Neural progenitor cell (in vitro differentiated cells): ENCODE measurements at regions not wholly inside any gene's neighbourhood (a gene's known extent, or its start where the extent isn't known, plus 50 kb on each side); places are given as distances from the start of the nearest gene placed in this dataset.
A peak's percentile ranks its signal among the peaks of the same experiment; 100 is the strongest.

Experiments
- DNase-seq: peaks from one replicate; pipeline ENCODE4 v3.0.0-alpha.2; 2016; ENCODE audit warnings: low spot score
- H2AFZ ChIP-seq: fragments of 200-600 bp; sonication (generic); replicated peaks from 2 replicates; pipeline ENCODE4 v1.6.1; 2016; ENCODE audit warnings: antibody characterized with exemption
- H3F3A ChIP-seq: fragments of 200-600 bp; sonication (generic); 2 replicates; pipeline ENCODE4 v1.6.1; 2016; ENCODE audit warnings: antibody characterized with exemption, low read depth
- H3K27ac ChIP-seq: fragments of 200-600 bp; sonication (generic); 2 replicates; pipeline ENCODE4 v1.5.1; 2016; ENCODE audit warnings: mild to moderate bottlenecking
- H3K27me3 ChIP-seq: fragments of 200-600 bp; sonication (generic); 2 replicates; pipeline ENCODE4 v1.6.1; 2016; ENCODE audit warnings: mild to moderate bottlenecking, moderate library complexity
- H3K36me3 ChIP-seq: fragments of 200-600 bp; sonication (generic); 2 replicates; pipeline ENCODE4 v1.5.1; 2016
- H3K4me1 ChIP-seq: fragments of 200-600 bp; sonication (generic); 2 replicates; pipeline ENCODE4 v1.6.1; 2016; ENCODE audit warnings: mixed run types
- H3K4me2 ChIP-seq: fragments of 200-600 bp; sonication (generic); 2 replicates; pipeline ENCODE4 v1.6.1; 2016
- H3K4me3 ChIP-seq: fragments of 200-600 bp; sonication (generic); 2 replicates; pipeline ENCODE4 v1.5.1; 2016
- H3K79me2 ChIP-seq: fragments of 200-600 bp; sonication (generic); 2 replicates; pipeline ENCODE4 v1.6.1; 2016; ENCODE audit warnings: low read depth
- H3K9ac ChIP-seq: fragments of 200-600 bp; sonication (generic); 2 replicates; pipeline ENCODE4 v1.6.1; 2016
- H3K9me3 ChIP-seq: fragments of 200-600 bp; sonication (generic); 2 replicates; pipeline ENCODE4 v1.5.1; 2016; ENCODE audit warnings: low read depth
- H4K20me1 ChIP-seq: fragments of 200-600 bp; sonication (generic); 2 replicates; pipeline ENCODE4 v1.6.1; 2016; ENCODE audit warnings: low read depth
- H3K27ac Mint-ChIP-seq: 3 replicates; pipeline ENCODE4 v1.8.0; 2021; ENCODE audit warnings: mixed read lengths
- H3K27me3 Mint-ChIP-seq: 2 replicates; pipeline ENCODE4 v1.8.0; 2022; ENCODE audit warnings: low read depth, mild to moderate bottlenecking, inconsistent platforms, moderate library complexity, mixed read lengths; ENCODE audit not compliant: insufficient read depth
- H3K36me3 Mint-ChIP-seq: 3 replicates; pipeline ENCODE4 v1.8.0; 2021; ENCODE audit warnings: mixed read lengths
- H3K4me1 Mint-ChIP-seq: 3 replicates; pipeline ENCODE4 v1.8.0; 2021; ENCODE audit warnings: mixed read lengths
- H3K4me3 Mint-ChIP-seq: 3 replicates; pipeline ENCODE4 v1.8.0; 2021; ENCODE audit warnings: mild to moderate bottlenecking, moderate library complexity, mixed read lengths
- H3K9me3 Mint-ChIP-seq: 3 replicates; pipeline ENCODE4 v1.8.0; 2020; ENCODE audit warnings: mixed read lengths
- EZH2 ChIP-seq: fragments of 200-600 bp; sonication (generic); IDR thresholded peaks from 2 replicates; pipeline ENCODE4 v1.6.1; 2017; ENCODE audit warnings: antibody characterized with exemption, mild to moderate bottlenecking, moderate library complexity
- EZH2phosphoT487 ChIP-seq: fragments of 200-600 bp; sonication (generic); IDR thresholded peaks from 2 replicates; pipeline ENCODE4 v1.6.1; 2017; ENCODE audit warnings: antibody characterized with exemption
- TF ChIP-seq, protein P1 (sequence below): fragments of 200-600 bp; sonication (generic); IDR thresholded peaks from 2 replicates; pipeline ENCODE4 v1.5.1; 2017; ENCODE audit warnings: antibody characterized with exemption, mild to moderate bottlenecking

GRCh38 chr6:48280035-48280620 lies 169.1 kb upstream of the PTCHD4 start:
- Histone ChIP-seq H3K27ac (no peak overlapping the region), H3K9ac (no peak overlapping the region), H3F3A (no peaks in the 10 kb centered on the region), H3K4me3 (no peak overlapping the region), H3K27me3 (no peaks in the 10 kb centered on the region), H3K79me2 (no peaks in the 10 kb centered on the region), H2AFZ (no peak overlapping the region), H3K4me2 (no peak overlapping the region), H3K9me3 (no peaks in the 10 kb centered on the region), H3K36me3 (no peaks in the 10 kb centered on the region), H3K4me1 (no peaks in the 10 kb centered on the region), H4K20me1 (no peaks in the 10 kb centered on the region)
- Mint-ChIP-seq H3K27ac (no peak overlapping the region), H3K4me1 (peaks cover 24% of the 10 kb centered on the region), H3K9me3 (no peaks in the 10 kb centered on the region), H3K4me3 (no peak overlapping the region), H3K27me3 (no peaks in the 10 kb centered on the region), H3K36me3 (no peaks in the 10 kb centered on the region)
- DNase-seq: no peak
- TF ChIP-seq EZH2phosphoT487 (no peak), EZH2 (no peak)
- TF ChIP-seq, protein P1, sequence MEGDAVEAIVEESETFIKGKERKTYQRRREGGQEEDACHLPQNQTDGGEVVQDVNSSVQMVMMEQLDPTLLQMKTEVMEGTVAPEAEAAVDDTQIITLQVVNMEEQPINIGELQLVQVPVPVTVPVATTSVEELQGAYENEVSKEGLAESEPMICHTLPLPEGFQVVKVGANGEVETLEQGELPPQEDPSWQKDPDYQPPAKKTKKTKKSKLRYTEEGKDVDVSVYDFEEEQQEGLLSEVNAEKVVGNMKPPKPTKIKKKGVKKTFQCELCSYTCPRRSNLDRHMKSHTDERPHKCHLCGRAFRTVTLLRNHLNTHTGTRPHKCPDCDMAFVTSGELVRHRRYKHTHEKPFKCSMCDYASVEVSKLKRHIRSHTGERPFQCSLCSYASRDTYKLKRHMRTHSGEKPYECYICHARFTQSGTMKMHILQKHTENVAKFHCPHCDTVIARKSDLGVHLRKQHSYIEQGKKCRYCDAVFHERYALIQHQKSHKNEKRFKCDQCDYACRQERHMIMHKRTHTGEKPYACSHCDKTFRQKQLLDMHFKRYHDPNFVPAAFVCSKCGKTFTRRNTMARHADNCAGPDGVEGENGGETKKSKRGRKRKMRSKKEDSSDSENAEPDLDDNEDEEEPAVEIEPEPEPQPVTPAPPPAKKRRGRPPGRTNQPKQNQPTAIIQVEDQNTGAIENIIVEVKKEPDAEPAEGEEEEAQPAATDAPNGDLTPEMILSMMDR: no peak

GRCh38 chr6:48278261-48278660 lies 167.3 kb upstream of the PTCHD4 start:
- H3K27ac ChIP-seq: no peak overlapping the region
- no peak overlapping the region for H3K4me3 ChIP-seq
- TF ChIP-seq EZH2phosphoT487 (no peak), EZH2 (no peak)
- TF ChIP-seq, protein P1: no peak
- no peaks in the 10 kb centered on the region for H3K9me3 Mint-ChIP-seq
- H4K20me1 ChIP-seq: no peaks in the 10 kb centered on the region
- no peaks in the 10 kb centered on the region for H3K9me3 ChIP-seq
- H3K79me2 ChIP-seq: no peaks in the 10 kb centered on the region
- H3K4me1 ChIP-seq: no peaks in the 10 kb centered on the region
- H3K36me3 ChIP-seq: no peaks in the 10 kb centered on the region
- no peak overlapping the region for H3K9ac ChIP-seq
- no peaks in the 10 kb centered on the region for H3K36me3 Mint-ChIP-seq
- no peaks in the 10 kb centered on the region for H3K27me3 ChIP-seq
- H3K4me2 ChIP-seq: no peak overlapping the region
- H3F3A ChIP-seq: no peaks in the 10 kb centered on the region
- no peak overlapping the region for H3K4me3 Mint-ChIP-seq
- no peak overlapping the region for H3K27ac Mint-ChIP-seq
- no peak overlapping the region for H2AFZ ChIP-seq
- DNase-seq: peak; percentile 21
- H3K4me1 Mint-ChIP-seq: peaks cover 24% of the 10 kb centered on the region
- no peaks in the 10 kb centered on the region for H3K27me3 Mint-ChIP-seq

- Mint-ChIP-seq H3K27ac (no peak overlapping the region), H3K4me3 (no peak overlapping the region)
- TF ChIP-seq EZH2phosphoT487 (no peak), EZH2 (no peak)
- TF ChIP-seq, protein P1: no peak
Measured at GRCh38 chr6:48272518-48272917, 161.5 kb upstream of the PTCHD4 start.

More at GRCh38 chr6:48272518-48272917, 161.5 kb upstream of the PTCHD4 start:
- Mint-ChIP-seq H3K36me3 (no peaks in the 10 kb centered on the region), H3K27me3 (peaks cover 2% of the 10 kb centered on the region), H3K4me1 (no peaks in the 10 kb centered on the region), H3K9me3 (peaks cover 10% of the 10 kb centered on the region)
- Histone ChIP-seq H3K36me3 (no peaks in the 10 kb centered on the region), H3K4me3 (no peak overlapping the region), H4K20me1 (no peaks in the 10 kb centered on the region), H2AFZ (no peak overlapping the region), H3K27ac (no peak overlapping the region), H3K4me2 (no peak overlapping the region), H3K4me1 (no peaks in the 10 kb centered on the region), H3K27me3 (no peaks in the 10 kb centered on the region), H3K9ac (no peak overlapping the region), H3K79me2 (no peaks in the 10 kb centered on the region), H3K9me3 (no peaks in the 10 kb centered on the region), H3F3A (no peaks in the 10 kb centered on the region)
- DNase-seq: no peak
